ENCODE measurements at regions not wholly inside any gene's neighbourhood (a gene's known extent, or its start where the extent isn't known, plus 50 kb on each side); places are given as distances from the start of the nearest gene placed in this dataset.

DNA sequence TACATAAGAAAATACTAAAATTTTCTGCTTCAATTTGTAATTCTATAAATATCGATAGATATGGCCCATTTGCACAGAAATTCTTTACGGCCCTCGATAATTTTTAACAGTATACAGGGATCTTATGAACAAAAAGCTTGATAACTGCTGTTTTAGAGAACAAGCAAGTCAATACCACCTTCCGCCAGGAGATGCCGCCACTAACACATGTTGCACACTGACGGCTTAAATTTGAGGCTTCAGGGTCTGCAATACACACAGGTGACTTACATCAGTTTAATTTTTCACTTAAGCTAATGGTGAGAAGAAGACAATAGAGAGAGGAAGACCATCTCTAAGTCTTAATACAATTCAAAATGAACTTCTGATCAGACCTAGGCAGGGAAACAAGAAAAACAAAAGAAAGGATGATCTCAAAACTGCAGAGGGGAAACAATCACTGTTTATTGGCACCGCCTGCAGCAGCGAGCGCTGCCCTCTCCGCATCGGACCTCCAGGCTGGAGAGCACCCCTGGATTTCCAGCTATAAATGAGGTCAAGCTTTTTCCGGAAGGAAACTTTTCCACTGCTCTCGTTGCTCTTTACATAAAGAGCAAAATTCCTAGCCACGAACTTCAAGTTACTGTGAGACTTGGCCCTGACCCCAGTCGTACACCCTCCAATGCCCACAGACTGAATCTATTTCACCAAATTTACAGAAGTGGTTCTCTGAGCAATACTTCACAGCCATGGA is 53.9 kb downstream of the OTOR start:
- Histone ChIP-seq H3K36me3 (ENCODE audit: insufficient read depth, low read length) (no peaks in the 10 kb centered on the region), H3K9ac (ENCODE audit: low read length) (no peak overlapping the region), H3K4me2 (ENCODE audit: low read length) (no peak overlapping the region), H3K79me2 (replicated peaks; ENCODE audit: insufficient read depth, low read length) (no peaks in the 10 kb centered on the region), H3F3A (ENCODE audit: insufficient read depth, low read length, poor library complexity, severe bottlenecking) (no peaks in the 10 kb centered on the region), H3K9me3 (ENCODE audit: low read length) (no peaks in the 10 kb centered on the region), H3K27me3 (ENCODE audit: insufficient read depth, low read depth, low read length) (no peaks in the 10 kb centered on the region), H3K27ac (ENCODE audit: low read length) (no peak overlapping the region), H3K9me2 (ENCODE audit: insufficient read depth, low read length) (no peaks in the 10 kb centered on the region), H4K20me1 (ENCODE audit: insufficient read depth) (no peaks in the 10 kb centered on the region), H3K4me3 (ENCODE audit: low read length) (no peak overlapping the region), H2AFZ (ENCODE audit: low read depth, low read length) (no peak overlapping the region)
- TF ChIP-seq SMC3 (conservative IDR thresholded peaks at IDR 0.05; ENCODE audit: poor library complexity) = peak; percentile 96
- TF ChIP-seq EP300 (conservative IDR thresholded peaks at IDR 0.05; ENCODE audit: poor library complexity, severe bottlenecking) = no peak
- no peak for TF ChIP-seq MXI1 (conservative IDR thresholded peaks at IDR 0.05; ENCODE audit: poor library complexity, severe bottlenecking)
- TF ChIP-seq EZH2 (IDR thresholded peaks at IDR 0.05; ENCODE audit: borderline replicate concordance, insufficient read depth, low read length, poor library complexity, severe bottlenecking) = no peak
- TF ChIP-seq, protein P1, sequence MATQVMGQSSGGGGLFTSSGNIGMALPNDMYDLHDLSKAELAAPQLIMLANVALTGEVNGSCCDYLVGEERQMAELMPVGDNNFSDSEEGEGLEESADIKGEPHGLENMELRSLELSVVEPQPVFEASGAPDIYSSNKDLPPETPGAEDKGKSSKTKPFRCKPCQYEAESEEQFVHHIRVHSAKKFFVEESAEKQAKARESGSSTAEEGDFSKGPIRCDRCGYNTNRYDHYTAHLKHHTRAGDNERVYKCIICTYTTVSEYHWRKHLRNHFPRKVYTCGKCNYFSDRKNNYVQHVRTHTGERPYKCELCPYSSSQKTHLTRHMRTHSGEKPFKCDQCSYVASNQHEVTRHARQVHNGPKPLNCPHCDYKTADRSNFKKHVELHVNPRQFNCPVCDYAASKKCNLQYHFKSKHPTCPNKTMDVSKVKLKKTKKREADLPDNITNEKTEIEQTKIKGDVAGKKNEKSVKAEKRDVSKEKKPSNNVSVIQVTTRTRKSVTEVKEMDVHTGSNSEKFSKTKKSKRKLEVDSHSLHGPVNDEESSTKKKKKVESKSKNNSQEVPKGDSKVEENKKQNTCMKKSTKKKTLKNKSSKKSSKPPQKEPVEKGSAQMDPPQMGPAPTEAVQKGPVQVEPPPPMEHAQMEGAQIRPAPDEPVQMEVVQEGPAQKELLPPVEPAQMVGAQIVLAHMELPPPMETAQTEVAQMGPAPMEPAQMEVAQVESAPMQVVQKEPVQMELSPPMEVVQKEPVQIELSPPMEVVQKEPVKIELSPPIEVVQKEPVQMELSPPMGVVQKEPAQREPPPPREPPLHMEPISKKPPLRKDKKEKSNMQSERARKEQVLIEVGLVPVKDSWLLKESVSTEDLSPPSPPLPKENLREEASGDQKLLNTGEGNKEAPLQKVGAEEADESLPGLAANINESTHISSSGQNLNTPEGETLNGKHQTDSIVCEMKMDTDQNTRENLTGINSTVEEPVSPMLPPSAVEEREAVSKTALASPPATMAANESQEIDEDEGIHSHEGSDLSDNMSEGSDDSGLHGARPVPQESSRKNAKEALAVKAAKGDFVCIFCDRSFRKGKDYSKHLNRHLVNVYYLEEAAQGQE (IDR thresholded peaks at IDR 0.05; ENCODE audit: borderline replicate concordance) = no peak
- TF ChIP-seq RAD21 (conservative IDR thresholded peaks at IDR 0.05) = peak; percentile 97
- TF ChIP-seq, protein P2, sequence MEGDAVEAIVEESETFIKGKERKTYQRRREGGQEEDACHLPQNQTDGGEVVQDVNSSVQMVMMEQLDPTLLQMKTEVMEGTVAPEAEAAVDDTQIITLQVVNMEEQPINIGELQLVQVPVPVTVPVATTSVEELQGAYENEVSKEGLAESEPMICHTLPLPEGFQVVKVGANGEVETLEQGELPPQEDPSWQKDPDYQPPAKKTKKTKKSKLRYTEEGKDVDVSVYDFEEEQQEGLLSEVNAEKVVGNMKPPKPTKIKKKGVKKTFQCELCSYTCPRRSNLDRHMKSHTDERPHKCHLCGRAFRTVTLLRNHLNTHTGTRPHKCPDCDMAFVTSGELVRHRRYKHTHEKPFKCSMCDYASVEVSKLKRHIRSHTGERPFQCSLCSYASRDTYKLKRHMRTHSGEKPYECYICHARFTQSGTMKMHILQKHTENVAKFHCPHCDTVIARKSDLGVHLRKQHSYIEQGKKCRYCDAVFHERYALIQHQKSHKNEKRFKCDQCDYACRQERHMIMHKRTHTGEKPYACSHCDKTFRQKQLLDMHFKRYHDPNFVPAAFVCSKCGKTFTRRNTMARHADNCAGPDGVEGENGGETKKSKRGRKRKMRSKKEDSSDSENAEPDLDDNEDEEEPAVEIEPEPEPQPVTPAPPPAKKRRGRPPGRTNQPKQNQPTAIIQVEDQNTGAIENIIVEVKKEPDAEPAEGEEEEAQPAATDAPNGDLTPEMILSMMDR (IDR thresholded peaks at IDR 0.05; ENCODE audit: poor library complexity, severe bottlenecking) = peak; percentile 94
- TF ChIP-seq TAF1 (IDR thresholded peaks at IDR 0.05; ENCODE audit: low read depth) = no peak

DNA sequence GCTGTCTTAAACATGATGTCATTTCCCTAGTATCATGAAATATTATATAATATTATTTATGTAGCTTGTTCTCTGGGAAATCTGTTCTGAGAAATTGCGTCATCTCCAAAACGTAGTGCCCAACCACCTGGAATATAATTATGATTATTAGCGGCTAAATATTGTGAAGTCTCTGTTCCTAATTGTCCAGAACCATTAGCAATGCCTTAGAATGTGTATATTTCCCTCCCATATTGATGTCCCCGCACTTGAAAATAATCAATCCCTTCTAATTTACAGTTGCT is 54.4 kb downstream of the OTOR start:
- H3K4me2 ChIP-seq (ENCODE audit: low read length) = no peak overlapping the region
- H4K20me1 ChIP-seq (ENCODE audit: insufficient read depth) = no peaks in the 10 kb centered on the region
- H3K9me3 ChIP-seq (ENCODE audit: low read length) = no peaks in the 10 kb centered on the region
- H3K4me3 ChIP-seq (ENCODE audit: low read length) = no peak overlapping the region
- H3K36me3 ChIP-seq (ENCODE audit: insufficient read depth, low read length) = no peaks in the 10 kb centered on the region
- no peaks in the 10 kb centered on the region for H3F3A ChIP-seq (ENCODE audit: insufficient read depth, low read length, poor library complexity, severe bottlenecking)
- H3K9ac ChIP-seq (ENCODE audit: low read length) = no peak overlapping the region
- no peak overlapping the region for H2AFZ ChIP-seq (ENCODE audit: low read depth, low read length)
- no peak for TF ChIP-seq SMC3 (conservative IDR thresholded peaks at IDR 0.05; ENCODE audit: poor library complexity)
- no peak for TF ChIP-seq POLR2AphosphoS5 (IDR thresholded peaks at IDR 0.05)
- no peak for TF ChIP-seq MXI1 (conservative IDR thresholded peaks at IDR 0.05; ENCODE audit: poor library complexity, severe bottlenecking)
- H3K9me2 ChIP-seq (ENCODE audit: insufficient read depth, low read length) = no peaks in the 10 kb centered on the region
- H3K27me3 ChIP-seq (ENCODE audit: insufficient read depth, low read depth, low read length) = no peaks in the 10 kb centered on the region
- H3K27ac ChIP-seq (ENCODE audit: low read length) = no peak overlapping the region
- no peaks in the 10 kb centered on the region for H3K79me2 ChIP-seq (replicated peaks; ENCODE audit: insufficient read depth, low read length)
